ENCODE measurements at regions not wholly inside any gene's neighbourhood (a gene's known extent, or its start where the extent isn't known, plus 50 kb on each side); places are given as distances from the start of the nearest gene placed in this dataset.
A peak's percentile ranks its signal among the peaks of the same experiment; 100 is the strongest.

DNA sequence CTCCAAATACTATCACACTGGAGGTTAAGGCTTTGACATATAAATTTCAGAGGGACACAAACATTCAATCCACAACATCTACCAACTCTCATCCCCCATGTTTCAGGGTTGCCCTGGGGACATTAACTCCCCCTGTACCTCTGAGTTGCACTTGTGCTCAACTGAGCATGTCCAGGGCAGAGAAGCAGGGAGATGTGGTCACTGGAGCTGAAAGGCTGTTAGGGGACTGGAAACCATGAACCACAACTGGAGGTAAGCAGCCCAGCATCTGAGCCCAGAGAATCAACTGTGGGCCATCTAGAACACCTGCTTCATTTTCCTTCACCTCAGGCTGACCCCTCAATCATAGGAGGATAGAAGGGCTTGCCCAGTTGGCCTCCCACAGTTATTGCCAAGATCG is 641.1 kb downstream of the MID1IP1 start:
- intact Hi-C loops (cut with DNase I) = no loop called here

DNA sequence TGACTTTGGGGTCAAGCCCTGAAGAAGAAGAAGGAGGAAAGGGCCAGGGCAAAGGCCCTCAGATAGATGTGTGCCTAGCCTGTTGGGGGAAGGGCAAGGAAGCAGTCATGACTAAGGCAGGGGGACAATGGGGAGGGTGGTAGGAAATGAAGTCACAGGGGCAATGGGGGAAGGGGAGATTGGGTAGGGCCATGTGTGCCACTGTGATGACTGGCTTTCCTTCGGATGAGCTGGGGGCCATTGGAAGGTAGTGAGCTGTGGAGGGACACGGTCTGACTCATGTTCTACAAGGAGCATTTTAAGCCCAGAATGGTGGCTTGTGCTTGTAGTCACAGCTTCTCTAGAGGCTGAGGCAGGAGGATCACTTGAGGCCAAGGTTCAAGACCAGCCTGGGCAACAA is 642.0 kb downstream of the MID1IP1 start:
- WGBS, 2 donors = 91 to 96% methylated on average over 2 of the region's 2 CpGs
- TF ChIP-seq POLR2AphosphoS5 (IDR thresholded peaks at IDR 0.05) (no peak), POLR2A (IDR thresholded peaks at IDR 0.05) (no peak), EP300 (IDR thresholded peaks at IDR 0.05) (no peak)
- TF ChIP-seq, protein P1, sequence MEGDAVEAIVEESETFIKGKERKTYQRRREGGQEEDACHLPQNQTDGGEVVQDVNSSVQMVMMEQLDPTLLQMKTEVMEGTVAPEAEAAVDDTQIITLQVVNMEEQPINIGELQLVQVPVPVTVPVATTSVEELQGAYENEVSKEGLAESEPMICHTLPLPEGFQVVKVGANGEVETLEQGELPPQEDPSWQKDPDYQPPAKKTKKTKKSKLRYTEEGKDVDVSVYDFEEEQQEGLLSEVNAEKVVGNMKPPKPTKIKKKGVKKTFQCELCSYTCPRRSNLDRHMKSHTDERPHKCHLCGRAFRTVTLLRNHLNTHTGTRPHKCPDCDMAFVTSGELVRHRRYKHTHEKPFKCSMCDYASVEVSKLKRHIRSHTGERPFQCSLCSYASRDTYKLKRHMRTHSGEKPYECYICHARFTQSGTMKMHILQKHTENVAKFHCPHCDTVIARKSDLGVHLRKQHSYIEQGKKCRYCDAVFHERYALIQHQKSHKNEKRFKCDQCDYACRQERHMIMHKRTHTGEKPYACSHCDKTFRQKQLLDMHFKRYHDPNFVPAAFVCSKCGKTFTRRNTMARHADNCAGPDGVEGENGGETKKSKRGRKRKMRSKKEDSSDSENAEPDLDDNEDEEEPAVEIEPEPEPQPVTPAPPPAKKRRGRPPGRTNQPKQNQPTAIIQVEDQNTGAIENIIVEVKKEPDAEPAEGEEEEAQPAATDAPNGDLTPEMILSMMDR (IDR thresholded peaks at IDR 0.05) = no peak
- intact Hi-C loops (cut with DNase I) = no loop called here
- Histone ChIP-seq H3K4me1 (peaks cover 0 to 10% (median 3%) of the 10 kb centered on the region in 4 donors), H3K36me3 (no peaks in the 10 kb centered on the region), H3K27ac (no peak overlapping the region), H3K9me3 (no peaks in the 10 kb centered on the region), H3K4me3 (no peak overlapping the region), H3K27me3 (no peaks in the 10 kb centered on the region)
- DNase-seq = no peak

More for the DNA sequence above, 641.1 kb downstream of the MID1IP1 start:
- no peaks in the 10 kb centered on the region for H3K27me3 ChIP-seq
- peaks cover 0 to 10% (median 3%) of the 10 kb centered on the region in 4 donors for H3K4me1 ChIP-seq
- TF ChIP-seq EP300 (IDR thresholded peaks at IDR 0.05) = no peak
- no peaks in the 10 kb centered on the region for H3K36me3 ChIP-seq
- no peak overlapping the region for H3K27ac ChIP-seq
- DNase-seq = peak; percentile 14
- H3K9me3 ChIP-seq = no peaks in the 10 kb centered on the region
- 71% methylated on average over 1 of the region's 1 CpG for WGBS, 2 donors
- no peak overlapping the region for H3K4me3 ChIP-seq

DNA sequence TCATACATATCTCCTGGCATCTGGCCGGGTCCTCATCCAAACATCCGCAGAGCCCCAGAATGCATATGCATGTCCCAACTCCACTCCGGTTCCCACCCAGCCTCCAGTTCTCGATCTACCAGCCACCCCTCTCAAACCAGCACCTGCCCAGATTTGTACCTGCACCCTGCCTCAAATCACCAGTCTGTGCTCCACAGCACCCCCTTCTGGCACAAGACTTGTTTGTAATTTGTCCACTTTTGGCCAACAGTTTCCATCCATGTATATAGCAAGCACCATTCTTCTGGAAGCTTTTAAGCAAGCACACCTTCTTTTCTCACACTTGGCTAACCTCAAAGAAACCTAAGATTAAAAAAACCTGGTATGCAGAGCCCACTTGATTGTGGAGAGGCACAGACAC is 644.1 kb downstream of the MID1IP1 start:
- Histone ChIP-seq H3K9me3 (no peaks in the 10 kb centered on the region), H3K36me3 (no peaks in the 10 kb centered on the region), H3K4me1 (peaks cover 0 to under 1% (median 0%) of the 10 kb centered on the region in 4 donors), H3K27me3 (no peaks in the 10 kb centered on the region), H3K4me3 (no peak overlapping the region), H3K27ac (no peak overlapping the region)
- intact Hi-C loops (cut with DNase I) = no loop called here
- 45 to 90% methylated on average over 4 of the region's 4 CpGs for WGBS, 2 donors
- no peak for DNase-seq
- no peak for TF ChIP-seq POLR2AphosphoS5 (IDR thresholded peaks at IDR 0.05)
- TF ChIP-seq, protein P1 (IDR thresholded peaks at IDR 0.05) = peak in 1 of 4 experiments; percentile 8

DNA sequence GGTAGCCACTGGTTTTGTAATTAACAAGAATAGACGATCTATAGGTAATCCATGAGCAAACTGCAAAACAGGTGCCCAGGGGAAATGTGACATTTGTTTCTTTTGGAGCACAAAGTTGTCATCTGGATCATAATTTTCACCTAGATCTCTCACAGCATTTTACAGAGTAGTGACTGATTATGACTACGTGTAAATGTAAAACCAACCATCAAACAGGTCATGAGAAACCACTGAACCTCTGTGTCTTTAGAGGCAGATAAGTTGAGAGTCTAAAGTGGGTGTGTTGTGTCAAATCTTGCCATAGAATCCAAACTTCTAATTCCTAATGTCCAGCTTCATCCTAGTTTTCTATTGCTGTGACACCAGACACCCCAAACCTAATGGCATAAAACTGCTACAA is 648.1 kb downstream of the MID1IP1 start:
- Histone ChIP-seq H3K9me3 (no peaks in the 10 kb centered on the region), H3K27ac (no peak overlapping the region), H3K4me1 (no peaks in the 10 kb centered on the region), H3K36me3 (no peaks in the 10 kb centered on the region), H3K27me3 (no peaks in the 10 kb centered on the region), H3K4me3 (no peak overlapping the region)
- TF ChIP-seq POLR2AphosphoS5 (IDR thresholded peaks at IDR 0.05) (no peak), EP300 (IDR thresholded peaks at IDR 0.05) (no peak), POLR2A (IDR thresholded peaks at IDR 0.05) (no peak)
- TF ChIP-seq, protein P1 (IDR thresholded peaks at IDR 0.05) = no peak
- intact Hi-C loops (cut with DNase I) = no loop called here
- no peak for DNase-seq
- WGBS, 2 donors = 80 to 81% methylated on average over 2 of the region's 2 CpGs

DNA sequence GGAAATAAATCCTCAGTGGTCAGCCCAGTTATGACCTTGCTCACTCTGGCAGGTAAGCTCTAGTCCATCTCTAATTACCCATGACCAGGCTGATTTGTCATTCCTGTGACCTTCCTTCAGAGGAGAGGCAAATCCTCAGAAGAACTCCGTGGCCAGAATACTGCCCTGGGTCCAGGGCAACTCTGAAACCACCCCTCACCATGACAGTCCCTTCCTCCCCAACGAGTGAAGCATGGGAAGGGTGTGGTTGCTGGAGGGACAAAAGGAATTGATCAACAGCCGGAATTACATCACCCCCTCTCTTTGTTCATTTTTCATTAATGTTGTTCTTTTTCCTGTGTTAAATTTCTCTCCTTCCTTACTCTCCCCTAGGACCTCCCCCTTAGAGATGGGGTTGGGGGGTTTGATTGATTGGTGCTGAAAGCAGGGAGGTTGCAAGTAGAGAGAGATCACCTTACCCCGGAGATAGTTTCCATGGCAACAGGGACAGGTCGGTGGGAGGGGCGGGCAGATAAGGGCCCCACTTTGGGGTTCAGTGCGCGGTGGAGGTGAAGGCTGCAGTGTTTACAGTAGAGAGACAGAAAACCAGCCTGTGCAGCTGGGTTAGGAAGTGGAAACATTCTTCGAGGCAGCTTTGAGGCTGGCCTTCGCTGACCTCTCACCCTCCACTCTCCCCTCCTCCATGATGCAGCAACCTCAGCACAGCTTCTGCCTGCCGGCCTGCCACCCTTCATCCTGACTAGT is 647.4 kb downstream of the BCOR start:
- DNase-seq = no peak
- H3K4me3 ChIP-seq = no peak overlapping the region
- H3K36me3 ChIP-seq = no peaks in the 10 kb centered on the region
- no peaks in the 10 kb centered on the region for H3K27me3 ChIP-seq
- no peak for TF ChIP-seq POLR2A (IDR thresholded peaks at IDR 0.05)
- TF ChIP-seq, protein P1 (IDR thresholded peaks at IDR 0.05) = no peak
- no peak for TF ChIP-seq EP300 (IDR thresholded peaks at IDR 0.05)
- no peak for TF ChIP-seq POLR2AphosphoS5 (IDR thresholded peaks at IDR 0.05)
- 52 to 62% methylated on average over 11 of the region's 11 CpGs for WGBS, 2 donors
- H3K4me1 ChIP-seq = no peaks in the 10 kb centered on the region
- no peak overlapping the region for H3K27ac ChIP-seq
- no peaks in the 10 kb centered on the region for H3K9me3 ChIP-seq
- intact Hi-C loops (cut with DNase I) = no loop called here
